Prostate gland (tissue), 2 donors: ENCODE measurements at regions not wholly inside any gene's neighbourhood (a gene's known extent, or its start where the extent isn't known, plus 50 kb on each side); places are given as distances from the start of the nearest gene placed in this dataset.
"Not testable (repeated sequence)": the region's sequence is repeated elsewhere in the genome, so short reads cannot be mapped to it uniquely, and the experiment has no call there.

Source experiments
- DNase-seq: peaks from one replicate; pipeline ENCODE4 v3.0.0-alpha.2; 2019; ENCODE audit warnings: low spot score
- H3K27ac ChIP-seq, 2 donors: fragments of 200-600 bp; sonication (generic); 2 replicates each; pipeline ENCODE4 v1.5.1; 2017 to 2019
- H3K27me3 ChIP-seq: fragments of 200-600 bp; sonication (generic); replicated peaks from 2 replicates; pipeline ENCODE4 v1.5.1; 2019; ENCODE audit not compliant: insufficient read depth
- H3K36me3 ChIP-seq, 2 donors: fragments of 200-600 bp; sonication (generic); 1 replicate in 1 of 2; 2 replicates in 1 of 2; pipeline versions ENCODE4 v1.5.1 to v1.8.1; 2017 to 2019
- H3K4me1 ChIP-seq: fragments of 200-600 bp; sonication (generic); replicated peaks from 2 replicates; pipeline ENCODE4 v1.5.1; 2019
- H3K4me3 ChIP-seq, 2 donors: fragments of 200-600 bp; sonication (generic); 2 replicates each; pipeline ENCODE4 v1.5.1; 2017 to 2019
- H3K9me3 ChIP-seq: fragments of 200-600 bp; sonication (generic); 2 replicates; pipeline ENCODE4 v1.5.1; 2017
- CTCF ChIP-seq, 4 experiments: fragments of 200-600 bp in 2 of 4; fragments of 450-650 bp in 2 of 4; sonication (generic) in 2 of 4; IDR thresholded peaks; 1 replicate in 3 of 4; 2 replicates in 1 of 4; pipeline ENCODE4 v1.5.1; 2016 to 2019; ENCODE audit warnings: antibody characterized with exemption in 4 of 4, mild to moderate bottlenecking in 2 of 4, moderate library complexity in 2 of 4
- POLR2A ChIP-seq: fragments of 450-650 bp; IDR thresholded peaks from one replicate; pipeline ENCODE4 v1.6.1; 2016; ENCODE audit warnings: antibody characterized with exemption, mild to moderate bottlenecking
- POLR2AphosphoS5 ChIP-seq: sonication (generic); formaldehyde crosslinking; IDR thresholded peaks from one replicate; pipeline ENCODE4 v1.6.1; 2017; ENCODE audit warnings: antibody characterized with exemption
- WGBS: methylation state at CpG from one replicate; pipeline ENCODE4 v1.1.5; 2018; 5-methylcytosine and 5-hydroxymethylcytosine counted together
- intact Hi-C: fragments of 100-400 bp; cut with DNase I; formaldehyde crosslinking; loops from one replicate; pipeline ENCODE4 v1.14.2; 2022

- 94% methylated on average over 31 of the region's 31 CpGs for WGBS
- TF ChIP-seq CTCF (IDR thresholded peaks at IDR 0.05), result no peak
- TF ChIP-seq POLR2AphosphoS5, result no peak
- TF ChIP-seq POLR2A, result no peak
- Histone ChIP-seq H3K27ac (no peak overlapping the region), H3K4me1 (no peaks in the 10 kb centered on the region), H3K4me3 (no peak overlapping the region), H3K36me3 (no peaks in the 10 kb centered on the region), H3K9me3 (no peaks in the 10 kb centered on the region), H3K27me3 (no peaks in the 10 kb centered on the region)
- intact Hi-C loops, result no loop called here
- no peak for DNase-seq
These were observed 162.6 kb upstream of the INTU start for GRCh38 chr4:127469959-127470809.

GRCh38 chr4:127478271-127478670, 154.5 kb upstream of the INTU start:
- H3K4me3 ChIP-seq, H3K4me1 ChIP-seq, H3K9me3 ChIP-seq, intact Hi-C loops, H3K27ac ChIP-seq, H3K36me3 ChIP-seq, H3K27me3 ChIP-seq, DNase-seq: not testable (repeated sequence)
- 96% methylated on average over 3 of the region's 3 CpGs for WGBS

- H3K9me3 ChIP-seq, result no peaks in the 10 kb centered on the region
- H3K4me3 ChIP-seq, result no peak overlapping the region
- no peak for DNase-seq
- no peaks in the 10 kb centered on the region for H3K36me3 ChIP-seq
- H3K27me3 ChIP-seq, result no peaks in the 10 kb centered on the region
- no peak overlapping the region for H3K27ac ChIP-seq
- intact Hi-C loops, result no loop called here
- TF ChIP-seq POLR2A (no peak), CTCF (IDR thresholded peaks at IDR 0.05) (peak in 2 of 4 experiments; percentile 28 to 39), POLR2AphosphoS5 (no peak)
- H3K4me1 ChIP-seq, result no peaks in the 10 kb centered on the region
These were observed 153.6 kb upstream of the INTU start for GRCh38 chr4:127479031-127479622.

- intact Hi-C loops, result no loop called here
- no peaks in the 10 kb centered on the region for H3K36me3 ChIP-seq
- WGBS, result 52% methylated on average over 1 of the region's 1 CpG
- TF ChIP-seq POLR2A, result no peak
- TF ChIP-seq CTCF (IDR thresholded peaks at IDR 0.05), result no peak
- TF ChIP-seq POLR2AphosphoS5, result no peak
- H3K4me3 ChIP-seq, result no peak overlapping the region
- H3K27me3 ChIP-seq, result no peaks in the 10 kb centered on the region
- no peak for DNase-seq
- H3K27ac ChIP-seq, result no peak overlapping the region
- H3K4me1 ChIP-seq, result no peaks in the 10 kb centered on the region
- H3K9me3 ChIP-seq, result no peaks in the 10 kb centered on the region
These were observed 150.7 kb upstream of the INTU start for GRCh38 chr4:127482049-127482448.

- TF ChIP-seq CTCF (IDR thresholded peaks at IDR 0.05) (no peak), POLR2A (no peak), POLR2AphosphoS5 (no peak)
- 30% methylated on average over 1 of the region's 1 CpG for WGBS
- no peak overlapping the region for H3K27ac ChIP-seq
- H3K4me1 ChIP-seq, result no peaks in the 10 kb centered on the region
- intact Hi-C loops, result no loop called here
- H3K36me3 ChIP-seq, result no peaks in the 10 kb centered on the region
- DNase-seq, result no peak
- H3K4me3 ChIP-seq, result no peak overlapping the region
- no peaks in the 10 kb centered on the region for H3K27me3 ChIP-seq
- no peaks in the 10 kb centered on the region for H3K9me3 ChIP-seq
These were observed 148.6 kb upstream of the INTU start for GRCh38 chr4:127484117-127484516.
